ENCODE measurements at regions not wholly inside any gene's neighbourhood (a gene's known extent, or its start where the extent isn't known, plus 50 kb on each side); places are given as distances from the start of the nearest gene placed in this dataset.

DNA sequence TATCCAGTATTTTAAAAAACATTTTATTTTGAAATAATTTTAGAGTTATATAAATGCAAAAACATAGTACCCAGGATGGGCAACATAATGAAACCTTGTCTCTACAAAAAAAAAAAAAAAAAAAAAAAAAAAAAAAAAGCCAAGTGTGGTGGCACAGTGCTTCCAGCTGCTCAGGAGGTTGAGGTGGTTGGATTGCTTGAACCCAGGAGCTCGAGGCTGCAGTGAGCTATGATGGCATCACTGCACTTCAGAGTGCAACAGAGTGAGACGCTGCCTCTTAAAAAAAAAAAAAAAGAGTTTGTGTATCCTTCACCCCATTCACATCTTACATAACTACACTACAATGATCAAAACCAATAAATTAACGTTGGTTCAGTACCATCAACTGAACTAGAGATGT is 115.6 kb upstream of the KIF26B start:
- no CpG with 5 or more reads among the region's 3 CpGs for WGBS (ENCODE audit: insufficient coverage)
- H3K27ac ChIP-seq (ENCODE audit: insufficient read depth in 1 of 2, low read depth in 1 of 2, low read length in 2 of 2, poor library complexity in 1 of 2, severe bottlenecking in 2 of 2): no peak overlapping the region

DNA sequence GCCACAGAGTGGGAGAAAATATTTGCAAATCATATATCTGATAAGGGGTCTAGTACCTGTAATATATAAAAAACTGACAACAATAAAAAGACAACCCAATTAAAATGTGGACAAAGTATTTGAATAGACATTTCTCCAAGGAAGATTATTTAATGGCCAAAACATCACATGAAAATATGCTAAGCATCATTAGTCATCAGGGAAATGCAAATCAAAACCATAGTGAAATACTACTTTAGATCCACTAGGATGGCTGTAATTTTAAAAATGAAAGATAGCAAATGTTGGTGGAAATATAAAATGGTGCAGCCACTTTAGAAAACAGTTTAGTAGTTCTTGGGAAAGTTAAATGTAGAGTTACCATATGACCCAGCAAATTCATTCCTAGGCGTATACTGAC is 118.7 kb upstream of the KIF26B start:
- no peak overlapping the region for H3K4me3 ChIP-seq (ENCODE audit: control insufficient read depth in 1 of 7, extremely low read depth in 1 of 7, insufficient read depth in 4 of 7, low read depth in 2 of 7, low read length in 6 of 7)
- peaks cover 0 to 4% (median 2%) of the 10 kb centered on the region in 4 experiments for H3K4me1 ChIP-seq (ENCODE audit: control extremely low read depth in 1 of 4, control insufficient read depth in 4 of 4, insufficient read depth in 4 of 4, low read length in 3 of 4)
- no peak overlapping the region for H3K27ac ChIP-seq (ENCODE audit: insufficient read depth in 1 of 2, low read depth in 1 of 2, low read length in 2 of 2, poor library complexity in 1 of 2, severe bottlenecking in 2 of 2)
- ChIA-PET POLR2A (no interaction called here), CTCF (interaction anchor here (0.7 to 1.1 kb wide), 2 partner anchors 432 to 437 kb away, joined by 3 to 4 read pairs; no protein-coding TSS in a partner anchor)
- H3K27me3 ChIP-seq (replicated peaks in 2 of 5; ENCODE audit: control insufficient read depth in 4 of 5, insufficient read depth in 5 of 5, low read length in 4 of 5): no peaks in the 10 kb centered on the region
- H3K36me3 ChIP-seq (ENCODE audit: control insufficient read depth in 4 of 4, insufficient read depth in 4 of 4, low read length in 3 of 4): peaks cover 0 to 2% (median 0%) of the 10 kb centered on the region in 4 experiments
- WGBS (ENCODE audit: insufficient coverage): no CpG with 5 or more reads among the region's 1 CpG
- H3K9me3 ChIP-seq (ENCODE audit: control extremely low read depth in 1 of 5, control insufficient read depth in 4 of 5, insufficient read depth in 2 of 5, low read depth in 1 of 5, low read length in 4 of 5): no peaks in the 10 kb centered on the region
- DNase-seq: no peak

More for the DNA sequence above, 115.6 kb upstream of the KIF26B start:
- POLR2A ChIA-PET: no interaction called here
- no peak for DNase-seq
- Histone ChIP-seq H3K27me3 (replicated peaks in 2 of 5; ENCODE audit: control insufficient read depth in 4 of 5, insufficient read depth in 5 of 5, low read length in 4 of 5) (no peaks in the 10 kb centered on the region), H3K4me3 (ENCODE audit: control insufficient read depth in 1 of 7, extremely low read depth in 1 of 7, insufficient read depth in 4 of 7, low read depth in 2 of 7, low read length in 6 of 7) (no peak overlapping the region), H3K36me3 (ENCODE audit: control insufficient read depth in 4 of 4, insufficient read depth in 4 of 4, low read length in 3 of 4) (no peaks in the 10 kb centered on the region), H3K9me3 (ENCODE audit: control extremely low read depth in 1 of 5, control insufficient read depth in 4 of 5, insufficient read depth in 2 of 5, low read depth in 1 of 5, low read length in 4 of 5) (no peaks in the 10 kb centered on the region), H3K4me1 (ENCODE audit: control extremely low read depth in 1 of 4, control insufficient read depth in 4 of 4, insufficient read depth in 4 of 4, low read length in 3 of 4) (no peaks in the 10 kb centered on the region)
- CTCF ChIA-PET: no interaction called here

DNA sequence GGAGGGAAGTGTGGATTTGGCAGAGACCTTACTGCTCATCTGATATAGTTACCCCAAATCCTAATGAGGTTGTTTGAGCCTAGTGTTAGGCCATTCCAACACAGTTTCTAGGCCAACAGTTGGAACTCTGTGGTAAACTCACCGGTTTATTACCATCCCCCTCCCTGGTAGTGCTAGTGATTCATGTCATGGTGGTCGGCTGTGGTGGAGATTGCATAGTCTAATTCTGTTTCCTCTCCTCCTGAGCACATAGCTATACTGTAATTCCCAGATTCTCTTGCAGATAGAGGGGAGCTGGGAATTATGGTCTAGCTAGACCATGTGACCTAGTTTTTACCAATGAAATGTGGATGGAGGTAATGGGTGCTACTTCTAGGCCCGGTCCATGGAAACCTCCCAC is 123.7 kb upstream of the KIF26B start:
- Histone ChIP-seq H3K9me3 (ENCODE audit: control extremely low read depth in 1 of 5, control insufficient read depth in 4 of 5, insufficient read depth in 2 of 5, low read depth in 1 of 5, low read length in 4 of 5) (no peaks in the 10 kb centered on the region), H3K4me1 (ENCODE audit: control extremely low read depth in 1 of 4, control insufficient read depth in 4 of 4, insufficient read depth in 4 of 4, low read length in 3 of 4) (peaks cover 0 to 9% (median 4%) of the 10 kb centered on the region in 4 experiments), H3K36me3 (ENCODE audit: control insufficient read depth in 4 of 4, insufficient read depth in 4 of 4, low read length in 3 of 4) (peaks cover 0 to 2% (median 0%) of the 10 kb centered on the region in 4 experiments), H3K27me3 (replicated peaks in 2 of 5; ENCODE audit: control insufficient read depth in 4 of 5, insufficient read depth in 5 of 5, low read length in 4 of 5) (no peaks in the 10 kb centered on the region), H3K4me3 (ENCODE audit: control insufficient read depth in 1 of 7, extremely low read depth in 1 of 7, insufficient read depth in 4 of 7, low read depth in 2 of 7, low read length in 6 of 7) (no peak overlapping the region), H3K27ac (ENCODE audit: insufficient read depth in 1 of 2, low read depth in 1 of 2, low read length in 2 of 2, poor library complexity in 1 of 2, severe bottlenecking in 2 of 2) (no peak overlapping the region)
- DNase-seq: no peak
- ChIA-PET CTCF (interaction anchor here (2.0 to 2.6 kb wide), 2 partner anchors 11 to 229 kb away, joined by 9 to 18 read pairs; no protein-coding TSS in a partner anchor), POLR2A (no interaction called here)
- 100% methylated on average over 1 of the region's 3 CpGs for WGBS (ENCODE audit: insufficient coverage)

DNA sequence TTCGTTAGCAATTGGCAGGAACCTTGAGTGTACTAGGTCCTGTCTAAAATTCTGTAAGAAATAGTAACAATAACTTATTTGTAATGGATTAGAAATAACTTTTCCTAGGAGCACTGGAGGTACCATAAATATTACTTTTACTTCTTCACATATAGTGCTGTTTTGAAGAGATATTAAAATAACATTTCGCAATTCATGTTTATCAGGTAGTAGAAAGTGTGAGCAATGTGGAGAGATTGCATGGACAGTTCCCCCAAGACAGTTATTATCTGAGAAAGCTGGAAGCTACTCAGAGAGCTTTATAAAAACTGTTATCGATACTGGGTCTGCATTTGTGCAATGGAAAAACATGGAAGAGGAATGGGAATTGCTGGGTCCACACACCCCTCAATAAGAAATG is 128.5 kb upstream of the KIF26B start:
- no peaks in the 10 kb centered on the region for H3K9me3 ChIP-seq (ENCODE audit: control extremely low read depth in 1 of 5, control insufficient read depth in 4 of 5, insufficient read depth in 2 of 5, low read depth in 1 of 5, low read length in 4 of 5)
- H3K4me1 ChIP-seq (ENCODE audit: control extremely low read depth in 1 of 4, control insufficient read depth in 4 of 4, insufficient read depth in 4 of 4, low read length in 3 of 4): peaks cover 0 to 6% (median 2%) of the 10 kb centered on the region in 4 experiments
- no peak overlapping the region for H3K4me3 ChIP-seq (ENCODE audit: control insufficient read depth in 1 of 7, extremely low read depth in 1 of 7, insufficient read depth in 4 of 7, low read depth in 2 of 7, low read length in 6 of 7)
- H3K27ac ChIP-seq (ENCODE audit: insufficient read depth in 1 of 2, low read depth in 1 of 2, low read length in 2 of 2, poor library complexity in 1 of 2, severe bottlenecking in 2 of 2): no peak overlapping the region
- CTCF ChIA-PET: interaction anchor here (1.0 to 1.7 kb wide), 2 partner anchors 8 to 16 kb away, joined by 3 read pairs; no protein-coding TSS in a partner anchor
- H3K36me3 ChIP-seq (ENCODE audit: control insufficient read depth in 4 of 4, insufficient read depth in 4 of 4, low read length in 3 of 4): peaks cover 0 to 2% (median 0%) of the 10 kb centered on the region in 4 experiments
- no peaks in the 10 kb centered on the region for H3K27me3 ChIP-seq (replicated peaks in 2 of 5; ENCODE audit: control insufficient read depth in 4 of 5, insufficient read depth in 5 of 5, low read length in 4 of 5)
- POLR2A ChIA-PET: no interaction called here
- WGBS (ENCODE audit: insufficient coverage): no CpG with 5 or more reads among the region's 3 CpGs
- DNase-seq: no peak

DNA sequence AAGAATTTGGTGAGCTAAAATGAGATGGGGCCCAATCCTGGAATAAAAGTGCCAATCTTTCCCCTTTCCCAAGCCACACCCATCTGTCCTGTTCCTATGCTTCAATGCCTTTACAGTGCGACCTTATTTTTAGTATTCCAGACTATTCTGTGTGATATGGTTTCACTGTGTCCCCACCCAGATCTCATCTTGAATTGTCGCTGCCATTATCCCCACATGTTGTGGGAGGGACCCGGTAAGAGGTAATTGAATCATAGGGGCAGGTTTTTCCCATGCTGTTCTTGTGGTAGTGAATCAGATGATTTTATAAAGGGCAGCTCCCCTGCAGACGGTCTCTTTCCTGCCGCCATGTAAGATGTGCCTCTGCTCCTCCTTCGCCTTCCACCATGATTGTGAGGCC is 129.3 kb upstream of the KIF26B start:
- H3K9me3 ChIP-seq (ENCODE audit: control extremely low read depth in 1 of 5, control insufficient read depth in 4 of 5, insufficient read depth in 2 of 5, low read depth in 1 of 5, low read length in 4 of 5): no peaks in the 10 kb centered on the region
- 100% methylated on average over 5 of the region's 6 CpGs for WGBS (ENCODE audit: insufficient coverage)
- no peaks in the 10 kb centered on the region for H3K27me3 ChIP-seq (replicated peaks in 2 of 5; ENCODE audit: control insufficient read depth in 4 of 5, insufficient read depth in 5 of 5, low read length in 4 of 5)
- peaks cover 0 to 2% (median 0%) of the 10 kb centered on the region in 4 experiments for H3K36me3 ChIP-seq (ENCODE audit: control insufficient read depth in 4 of 4, insufficient read depth in 4 of 4, low read length in 3 of 4)
- POLR2A ChIA-PET: no interaction called here
- DNase-seq: no peak
- H3K27ac ChIP-seq (ENCODE audit: insufficient read depth in 1 of 2, low read depth in 1 of 2, low read length in 2 of 2, poor library complexity in 1 of 2, severe bottlenecking in 2 of 2): no peak overlapping the region
- H3K4me3 ChIP-seq (ENCODE audit: control insufficient read depth in 1 of 7, extremely low read depth in 1 of 7, insufficient read depth in 4 of 7, low read depth in 2 of 7, low read length in 6 of 7): no peak overlapping the region
- CTCF ChIA-PET: no interaction called here
- H3K4me1 ChIP-seq (ENCODE audit: control extremely low read depth in 1 of 4, control insufficient read depth in 4 of 4, insufficient read depth in 4 of 4, low read length in 3 of 4): peaks cover 0 to 6% (median 2%) of the 10 kb centered on the region in 4 experiments

DNA sequence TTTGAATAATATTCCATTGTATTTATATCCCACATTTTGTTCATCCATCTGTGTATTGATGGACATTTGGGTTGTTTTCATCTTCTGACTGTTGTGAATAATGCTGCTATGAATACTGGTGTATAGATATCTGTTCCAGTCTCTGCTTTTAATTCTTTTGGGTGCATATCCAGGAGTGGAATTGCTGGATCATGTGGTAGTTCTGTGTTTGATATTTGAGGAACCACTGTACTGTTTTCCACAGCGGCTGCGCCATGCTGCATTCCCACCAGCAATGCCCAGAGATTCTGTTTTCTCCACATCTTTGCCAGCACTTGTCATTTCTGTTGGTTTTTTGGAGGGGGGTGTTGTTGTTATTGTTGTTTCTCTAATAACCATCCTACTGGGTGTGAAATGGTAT is 131.6 kb upstream of the KIF26B start:
- no CpG with 5 or more reads among the region's 2 CpGs for WGBS (ENCODE audit: insufficient coverage)
- H3K27me3 ChIP-seq (replicated peaks in 2 of 5; ENCODE audit: control insufficient read depth in 4 of 5, insufficient read depth in 5 of 5, low read length in 4 of 5): no peaks in the 10 kb centered on the region
- DNase-seq: no peak
- CTCF ChIA-PET: no interaction called here
- POLR2A ChIA-PET: no interaction called here
- H3K9me3 ChIP-seq (ENCODE audit: control extremely low read depth in 1 of 5, control insufficient read depth in 4 of 5, insufficient read depth in 2 of 5, low read depth in 1 of 5, low read length in 4 of 5): no peaks in the 10 kb centered on the region
- H3K4me1 ChIP-seq (ENCODE audit: control extremely low read depth in 1 of 4, control insufficient read depth in 4 of 4, insufficient read depth in 4 of 4, low read length in 3 of 4): peaks cover 0 to 17% (median 12%) of the 10 kb centered on the region in 4 experiments
- peaks cover 0 to 2% (median 0%) of the 10 kb centered on the region in 4 experiments for H3K36me3 ChIP-seq (ENCODE audit: control insufficient read depth in 4 of 4, insufficient read depth in 4 of 4, low read length in 3 of 4)
- no peak overlapping the region for H3K27ac ChIP-seq (ENCODE audit: insufficient read depth in 1 of 2, low read depth in 1 of 2, low read length in 2 of 2, poor library complexity in 1 of 2, severe bottlenecking in 2 of 2)
- H3K4me3 ChIP-seq (ENCODE audit: control insufficient read depth in 1 of 7, extremely low read depth in 1 of 7, insufficient read depth in 4 of 7, low read depth in 2 of 7, low read length in 6 of 7): no peak overlapping the region

DNA sequence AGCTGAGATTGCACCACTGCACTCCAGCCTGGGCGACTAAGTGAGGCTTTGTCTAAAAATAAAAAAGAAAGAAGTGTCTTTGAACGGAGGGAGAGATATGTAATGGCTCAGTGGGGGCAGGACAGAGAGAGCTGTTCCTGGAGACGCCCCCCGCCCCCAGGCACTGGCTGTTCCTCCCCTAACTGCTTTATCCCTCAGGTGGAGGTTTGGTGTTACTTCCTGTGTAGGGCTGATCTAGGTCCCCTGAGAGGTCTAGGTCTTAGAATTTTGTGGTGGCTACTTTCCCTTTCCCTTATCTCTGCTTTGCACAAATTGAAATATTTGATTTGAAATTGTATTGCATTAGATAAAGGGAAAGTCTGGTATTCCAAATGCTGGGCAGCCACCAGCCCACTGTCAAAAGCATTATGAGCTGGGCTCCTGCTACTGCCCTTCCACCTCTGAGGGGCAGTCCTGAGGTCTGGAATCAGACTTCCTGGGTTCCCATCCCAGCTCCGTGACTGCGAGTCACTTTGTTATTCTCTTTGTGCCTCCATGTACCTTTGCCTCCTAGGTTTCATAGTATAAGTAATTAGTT is 134.8 kb upstream of the KIF26B start:
- peak; percentile 27 to 75 (median 59) for DNase-seq
- Histone ChIP-seq H3K27me3 (replicated peaks in 2 of 5; ENCODE audit: control insufficient read depth in 4 of 5, insufficient read depth in 5 of 5, low read length in 4 of 5) (peaks cover 0 to under 1% (median 0%) of the 10 kb centered on the region in 5 experiments), H3K4me3 (ENCODE audit: control insufficient read depth in 1 of 7, extremely low read depth in 1 of 7, insufficient read depth in 4 of 7, low read depth in 2 of 7, low read length in 6 of 7) (no peak overlapping the region), H3K4me1 (ENCODE audit: control extremely low read depth in 1 of 4, control insufficient read depth in 4 of 4, insufficient read depth in 4 of 4, low read length in 3 of 4) (peaks cover 0 to 20% (median 14%) of the 10 kb centered on the region in 4 experiments), H3K9me3 (ENCODE audit: control extremely low read depth in 1 of 5, control insufficient read depth in 4 of 5, insufficient read depth in 2 of 5, low read depth in 1 of 5, low read length in 4 of 5) (no peaks in the 10 kb centered on the region), H3K36me3 (ENCODE audit: control insufficient read depth in 4 of 4, insufficient read depth in 4 of 4, low read length in 3 of 4) (peaks cover 0 to 2% (median under 1%) of the 10 kb centered on the region in 4 experiments), H3K27ac (ENCODE audit: insufficient read depth in 1 of 2, low read depth in 1 of 2, low read length in 2 of 2, poor library complexity in 1 of 2, severe bottlenecking in 2 of 2) (no peak overlapping the region)
- no CpG with 5 or more reads among the region's 6 CpGs for WGBS (ENCODE audit: insufficient coverage)
- POLR2A ChIA-PET: no interaction called here
- CTCF ChIA-PET: interaction anchor here (1.1 to 1.4 kb wide), 2 partner anchors 12 to 32 kb away, joined by 4 to 5 read pairs; no protein-coding TSS in a partner anchor

Measured in common myeloid progenitor, CD34-positive (primary cell).